ENCODE measurements at regions not wholly inside any gene's neighbourhood (a gene's known extent, or its start where the extent isn't known, plus 50 kb on each side); places are given as distances from the start of the nearest gene placed in this dataset.
"Not testable (repeated sequence)": the region's sequence is repeated elsewhere in the genome, so short reads cannot be mapped to it uniquely, and the experiment has no call there.

DNA sequence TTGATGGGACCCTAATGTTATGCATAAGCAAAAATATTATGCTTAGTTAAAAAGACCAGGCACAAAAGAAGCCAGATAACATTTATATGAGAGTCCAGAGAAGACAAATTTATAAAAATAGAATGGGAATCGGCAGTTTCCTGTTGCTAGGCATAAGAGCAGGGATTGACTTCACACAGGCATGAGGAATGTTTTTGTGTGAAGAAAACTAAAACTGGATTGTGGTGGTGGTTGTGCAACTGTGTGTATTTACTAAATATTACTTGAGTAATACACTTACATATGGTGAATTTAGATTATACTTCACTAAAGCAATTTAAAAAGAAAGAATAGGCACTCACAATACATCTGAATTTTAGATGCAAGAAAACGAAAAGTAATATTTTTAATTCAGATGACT is 108.3 kb downstream of the SLITRK1 start:
- Mint-ChIP-seq H3K27me3 (ENCODE audit: low read depth) (no peaks in the 10 kb centered on the region), H3K4me1 (ENCODE audit: low read depth) (no peaks in the 10 kb centered on the region), H3K27ac (no peak overlapping the region), H3K36me3 (ENCODE audit: low read depth) (no peaks in the 10 kb centered on the region), H3K4me3 (no peak overlapping the region), H3K9me3 (ENCODE audit: insufficient read depth) (no peaks in the 10 kb centered on the region)
- POLR2A ChIA-PET: no interaction called here
- DNase-seq: no peak
- ATAC-seq: no peak
- CTCF ChIA-PET: no interaction called here

DNA sequence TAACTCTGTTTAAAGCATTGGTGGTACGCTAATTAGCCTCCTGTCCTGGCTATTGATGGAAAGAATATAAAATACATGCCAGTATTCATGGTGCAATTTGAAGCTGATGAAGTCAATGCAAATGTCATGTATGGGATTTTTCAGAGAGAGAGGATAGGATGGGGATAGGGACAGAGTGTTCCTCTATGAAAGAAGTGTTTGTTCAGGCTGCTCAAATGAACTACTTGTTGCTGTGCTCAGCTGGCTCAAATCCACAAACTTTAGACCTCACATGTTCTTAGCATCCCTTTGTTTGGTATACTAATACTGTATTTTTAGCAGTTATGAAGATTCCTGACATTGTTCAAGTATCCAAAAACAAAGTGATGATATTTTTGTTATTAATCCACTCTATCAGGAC is 116.5 kb downstream of the SLITRK1 start:
- DNase-seq (no peak), ATAC-seq (no peak)
- no peaks in the 10 kb centered on the region for H3K27me3 Mint-ChIP-seq (ENCODE audit: low read depth)
- POLR2A ChIA-PET: no interaction called here
- no peaks in the 10 kb centered on the region for H3K36me3 Mint-ChIP-seq (ENCODE audit: low read depth)
- H3K4me3 Mint-ChIP-seq: no peak overlapping the region
- H3K4me1 Mint-ChIP-seq (ENCODE audit: low read depth): no peaks in the 10 kb centered on the region
- H3K27ac Mint-ChIP-seq: no peak overlapping the region
- H3K9me3 Mint-ChIP-seq (ENCODE audit: insufficient read depth): no peaks in the 10 kb centered on the region
- CTCF ChIA-PET: no interaction called here

DNA sequence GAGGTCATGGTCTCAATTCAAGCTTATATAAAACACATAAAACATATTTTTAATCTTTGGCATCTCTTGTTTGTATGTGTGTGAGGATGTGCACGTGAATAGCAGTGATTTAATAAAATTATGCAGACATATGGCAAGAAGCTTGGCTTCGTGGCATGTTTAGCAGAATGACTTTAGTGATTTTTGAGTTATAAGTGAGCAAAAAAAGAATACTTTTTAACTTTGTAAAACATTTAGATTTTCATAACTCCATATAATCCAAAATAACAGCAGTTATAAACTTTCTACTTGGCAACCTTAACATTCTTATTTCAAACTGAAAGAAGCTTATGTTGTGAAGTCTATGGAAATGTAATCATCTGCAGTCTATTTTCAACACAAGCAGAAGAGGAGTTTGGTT is 120.6 kb downstream of the SLITRK1 start:
- H3K4me1 Mint-ChIP-seq (ENCODE audit: low read depth): no peaks in the 10 kb centered on the region
- no peak for DNase-seq
- peaks cover 12% of the 10 kb centered on the region for H3K9me3 Mint-ChIP-seq (ENCODE audit: insufficient read depth)
- ChIA-PET POLR2A (no interaction called here), CTCF (no interaction called here)
- no peaks in the 10 kb centered on the region for H3K36me3 Mint-ChIP-seq (ENCODE audit: low read depth)
- H3K27ac Mint-ChIP-seq: no peak overlapping the region
- no peak for ATAC-seq
- no peaks in the 10 kb centered on the region for H3K27me3 Mint-ChIP-seq (ENCODE audit: low read depth)
- no peak overlapping the region for H3K4me3 Mint-ChIP-seq

DNA sequence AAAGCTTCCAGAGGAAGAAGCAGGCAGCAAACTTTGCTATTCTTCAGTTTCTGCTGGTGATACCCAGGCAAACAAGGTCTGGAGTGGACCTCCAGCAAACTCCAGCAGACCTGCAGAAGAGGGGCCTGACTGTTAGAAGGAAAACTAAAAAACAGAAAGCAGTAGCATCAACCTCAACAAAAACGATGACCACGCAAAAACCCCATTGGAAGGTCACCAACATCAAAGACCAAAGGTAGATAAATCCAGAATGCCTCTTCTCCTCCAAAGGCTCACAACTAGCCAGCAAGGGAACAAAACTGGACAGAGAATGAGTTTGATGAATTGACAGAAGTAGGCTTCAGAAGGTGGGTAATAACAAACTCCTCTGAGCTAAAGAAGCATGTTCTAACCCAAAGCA is 127.1 kb downstream of the SLITRK1 start:
- H3K36me3 Mint-ChIP-seq (ENCODE audit: low read depth); CTCF ChIA-PET; POLR2A ChIA-PET; H3K4me3 Mint-ChIP-seq; DNase-seq; H3K4me1 Mint-ChIP-seq (ENCODE audit: low read depth); H3K27ac Mint-ChIP-seq; ATAC-seq; H3K27me3 Mint-ChIP-seq (ENCODE audit: low read depth): not testable (repeated sequence)
- H3K9me3 Mint-ChIP-seq (ENCODE audit: insufficient read depth): peaks cover 20% of the 10 kb centered on the region

DNA sequence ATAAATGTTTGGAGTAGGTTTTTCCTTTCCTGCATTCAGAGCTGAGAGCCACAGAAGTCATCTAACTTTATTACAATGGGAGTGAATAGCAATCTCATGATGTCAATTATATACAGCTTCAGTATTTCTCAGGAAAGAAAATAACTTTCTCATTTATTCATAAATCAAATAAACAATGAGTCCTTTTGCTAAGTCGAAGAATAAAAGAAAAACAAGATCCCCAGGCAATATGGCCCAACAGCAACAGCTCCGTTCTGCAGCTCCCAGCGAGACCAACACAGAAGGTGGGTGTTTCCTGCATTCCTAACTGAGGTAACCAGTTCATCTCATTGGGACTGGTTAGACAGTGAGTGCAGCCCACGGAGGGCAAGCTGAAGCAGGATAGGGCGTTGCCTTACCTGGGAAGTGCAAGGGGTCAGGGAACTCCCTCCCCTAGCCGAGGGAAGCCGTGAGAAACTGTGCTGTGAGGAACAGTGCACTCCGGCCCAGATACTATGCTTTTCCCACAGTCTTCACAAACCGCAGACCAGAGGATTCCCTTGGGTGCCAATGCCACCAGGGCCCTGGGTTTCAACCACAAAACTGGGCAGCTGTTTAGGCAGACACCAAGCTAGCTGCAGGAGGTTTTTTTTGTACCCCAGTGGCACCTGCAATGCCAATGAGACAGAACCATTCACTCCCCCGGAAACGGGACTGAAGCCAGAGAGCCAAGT is 128.2 kb downstream of the SLITRK1 start:
- Mint-ChIP-seq H3K4me1 (ENCODE audit: low read depth) (no peaks in the 10 kb centered on the region), H3K9me3 (ENCODE audit: insufficient read depth) (peaks cover 17% of the 10 kb centered on the region), H3K27me3 (ENCODE audit: low read depth) (no peaks in the 10 kb centered on the region), H3K36me3 (ENCODE audit: low read depth) (no peaks in the 10 kb centered on the region), H3K4me3 (no peak overlapping the region), H3K27ac (no peak overlapping the region)
- ChIA-PET POLR2A (no interaction called here), CTCF (no interaction called here)
- DNase-seq (no peak), ATAC-seq (no peak)

DNA sequence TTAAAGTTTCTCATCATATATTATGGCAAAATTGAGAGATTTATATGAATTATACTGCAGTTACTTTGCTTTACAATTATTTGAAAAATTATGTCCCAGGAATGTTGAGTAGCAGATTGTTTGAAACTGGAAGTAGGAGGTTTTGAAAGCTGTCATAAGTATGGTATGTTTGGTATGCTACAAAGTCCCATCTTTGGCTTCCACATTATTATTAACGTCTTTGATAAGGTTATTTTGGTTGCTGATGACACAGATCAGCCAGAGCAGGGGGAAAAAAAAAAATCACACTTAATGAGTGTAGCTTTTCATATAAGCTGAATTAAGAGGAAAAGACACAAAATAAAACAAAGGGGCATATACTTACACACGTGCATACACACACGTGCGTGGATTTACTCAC is 130.1 kb downstream of the SLITRK1 start:
- no peaks in the 10 kb centered on the region for H3K27me3 Mint-ChIP-seq (ENCODE audit: low read depth)
- no peak overlapping the region for H3K27ac Mint-ChIP-seq
- peaks cover 11% of the 10 kb centered on the region for H3K9me3 Mint-ChIP-seq (ENCODE audit: insufficient read depth)
- no peak overlapping the region for H3K4me3 Mint-ChIP-seq
- DNase-seq: no peak
- no peak for ATAC-seq
- no peaks in the 10 kb centered on the region for H3K36me3 Mint-ChIP-seq (ENCODE audit: low read depth)
- POLR2A ChIA-PET: no interaction called here
- CTCF ChIA-PET: no interaction called here
- H3K4me1 Mint-ChIP-seq (ENCODE audit: low read depth): no peaks in the 10 kb centered on the region

DNA sequence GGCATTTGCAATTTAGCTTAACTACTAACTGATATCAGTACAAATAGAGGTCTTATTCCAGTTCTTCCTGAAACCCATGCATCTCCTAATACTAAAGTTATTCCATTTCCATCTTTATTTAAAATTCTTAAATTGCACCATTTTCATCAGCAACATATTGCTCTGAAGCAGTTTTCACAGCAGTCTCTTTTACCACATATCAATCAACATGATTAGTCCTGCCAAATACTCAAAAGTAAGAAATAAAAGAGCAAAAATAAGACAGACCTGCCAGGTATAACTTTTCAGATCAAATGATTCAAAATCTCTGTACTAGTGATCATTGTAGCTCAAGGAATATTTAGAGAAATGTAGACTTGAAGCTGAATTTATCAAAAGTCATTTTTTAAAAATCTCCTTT is 141.7 kb downstream of the SLITRK1 start:
- H3K4me3 Mint-ChIP-seq: no peak overlapping the region
- DNase-seq: no peak
- POLR2A ChIA-PET: no interaction called here
- no peaks in the 10 kb centered on the region for H3K4me1 Mint-ChIP-seq (ENCODE audit: low read depth)
- no peak for ATAC-seq
- H3K36me3 Mint-ChIP-seq (ENCODE audit: low read depth): no peaks in the 10 kb centered on the region
- CTCF ChIA-PET: no interaction called here
- H3K9me3 Mint-ChIP-seq (ENCODE audit: insufficient read depth): no peaks in the 10 kb centered on the region
- no peak overlapping the region for H3K27ac Mint-ChIP-seq
- no peaks in the 10 kb centered on the region for H3K27me3 Mint-ChIP-seq (ENCODE audit: low read depth)

DNA sequence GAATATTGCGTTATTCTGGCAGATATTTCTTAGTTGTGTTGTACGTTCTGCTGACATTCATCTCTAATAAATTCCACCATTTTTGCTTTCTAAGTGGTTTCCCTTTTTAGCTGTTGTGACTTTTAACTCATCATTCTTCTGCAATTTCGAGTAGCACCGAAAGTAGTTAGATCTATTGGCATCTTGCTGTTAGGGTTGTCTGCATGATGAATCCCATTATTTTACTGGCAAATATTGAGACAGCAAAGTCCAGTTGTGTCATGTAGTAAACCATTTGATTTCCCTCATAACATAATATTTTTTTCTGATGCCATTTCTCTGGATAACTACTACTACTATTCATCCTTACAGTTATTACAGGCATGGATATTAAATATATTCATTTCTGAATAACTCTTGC is 143.9 kb downstream of the SLITRK1 start:
- no peaks in the 10 kb centered on the region for H3K27me3 Mint-ChIP-seq (ENCODE audit: low read depth)
- ChIA-PET POLR2A (no interaction called here), CTCF (no interaction called here)
- H3K9me3 Mint-ChIP-seq (ENCODE audit: insufficient read depth): no peaks in the 10 kb centered on the region
- no peak for DNase-seq
- H3K4me3 Mint-ChIP-seq: no peak overlapping the region
- H3K4me1 Mint-ChIP-seq (ENCODE audit: low read depth): no peaks in the 10 kb centered on the region
- no peak overlapping the region for H3K27ac Mint-ChIP-seq
- ATAC-seq: no peak
- H3K36me3 Mint-ChIP-seq (ENCODE audit: low read depth): no peaks in the 10 kb centered on the region

DNA sequence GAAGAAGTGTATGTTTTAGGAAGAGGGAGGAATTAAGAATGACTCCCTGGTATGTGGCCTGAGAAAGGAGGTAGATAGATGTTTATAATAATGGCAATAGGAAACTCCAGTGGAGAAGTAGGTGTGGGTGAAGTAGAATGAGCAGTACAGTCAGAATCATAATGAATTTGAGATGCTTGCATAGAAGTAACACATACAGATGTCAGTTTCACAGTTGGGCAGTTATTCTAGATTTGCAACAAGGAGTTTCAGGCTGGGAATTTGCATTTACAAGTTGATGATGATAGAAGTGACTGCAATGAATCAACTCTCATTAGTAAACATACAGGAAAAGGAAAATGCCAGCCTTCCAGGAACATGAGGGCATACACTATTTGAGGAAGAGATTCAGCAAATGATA is 149.0 kb downstream of the SLITRK1 start:
- no peaks in the 10 kb centered on the region for H3K9me3 Mint-ChIP-seq (ENCODE audit: insufficient read depth)
- ATAC-seq: no peak

DNA sequence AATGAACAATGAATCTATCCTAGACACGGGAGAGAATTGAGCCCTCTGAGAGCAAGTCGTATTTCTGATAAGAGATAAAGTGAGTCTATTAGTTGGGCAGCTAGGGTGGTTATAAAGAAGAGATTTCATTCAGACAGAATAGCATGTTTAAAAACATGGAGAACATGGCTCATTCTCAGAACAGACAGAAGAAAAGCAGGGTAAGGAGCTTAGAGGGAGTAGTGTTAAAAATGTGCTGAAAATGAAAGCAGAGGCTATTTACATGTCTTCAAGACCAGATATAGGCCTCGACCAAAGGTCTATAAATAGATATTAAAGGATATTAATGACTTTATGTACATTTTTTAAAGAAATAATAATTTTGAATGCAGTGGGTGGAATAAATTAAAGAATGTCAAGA is 149.5 kb downstream of the SLITRK1 start:
- Mint-ChIP-seq H3K4me3 (no peak overlapping the region), H3K27me3 (ENCODE audit: low read depth) (no peaks in the 10 kb centered on the region), H3K27ac (no peak overlapping the region), H3K9me3 (ENCODE audit: insufficient read depth) (no peaks in the 10 kb centered on the region), H3K4me1 (ENCODE audit: low read depth) (no peaks in the 10 kb centered on the region), H3K36me3 (ENCODE audit: low read depth) (no peaks in the 10 kb centered on the region)
- DNase-seq: no peak
- CTCF ChIA-PET: no interaction called here
- POLR2A ChIA-PET: no interaction called here
- ATAC-seq: no peak

More for the DNA sequence above, 149.0 kb downstream of the SLITRK1 start:
- Mint-ChIP-seq H3K4me3 (no peak overlapping the region), H3K36me3 (ENCODE audit: low read depth) (no peaks in the 10 kb centered on the region), H3K4me1 (ENCODE audit: low read depth) (no peaks in the 10 kb centered on the region), H3K27me3 (ENCODE audit: low read depth) (no peaks in the 10 kb centered on the region), H3K27ac (no peak overlapping the region)
- ChIA-PET CTCF (no interaction called here), POLR2A (no interaction called here)
- DNase-seq: no peak

DNA sequence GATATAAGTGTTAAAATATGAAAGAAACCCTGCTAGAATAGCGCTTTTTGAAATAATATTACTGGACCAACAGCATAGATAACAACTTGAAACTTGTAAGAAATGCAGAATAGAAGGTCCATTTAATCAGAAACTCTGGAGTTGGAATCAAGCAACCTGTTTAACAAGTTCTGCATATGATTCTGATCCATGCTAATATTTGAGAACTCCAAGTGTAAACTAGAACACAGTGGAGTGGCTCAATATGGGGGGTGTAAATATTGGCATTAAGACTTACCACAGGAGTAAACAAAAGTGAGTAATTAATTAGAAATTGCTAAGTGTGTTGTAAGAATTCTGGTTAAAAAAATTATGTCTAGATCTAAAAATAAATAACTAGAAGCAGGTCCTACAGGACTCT is 151.2 kb downstream of the SLITRK1 start:
- Mint-ChIP-seq H3K4me3 (no peak overlapping the region), H3K9me3 (ENCODE audit: insufficient read depth) (no peaks in the 10 kb centered on the region), H3K27ac (no peak overlapping the region), H3K4me1 (ENCODE audit: low read depth) (no peaks in the 10 kb centered on the region), H3K36me3 (ENCODE audit: low read depth) (no peaks in the 10 kb centered on the region), H3K27me3 (ENCODE audit: low read depth) (no peaks in the 10 kb centered on the region)
- ChIA-PET POLR2A (no interaction called here), CTCF (no interaction called here)
- ATAC-seq (no peak), DNase-seq (no peak)

DNA sequence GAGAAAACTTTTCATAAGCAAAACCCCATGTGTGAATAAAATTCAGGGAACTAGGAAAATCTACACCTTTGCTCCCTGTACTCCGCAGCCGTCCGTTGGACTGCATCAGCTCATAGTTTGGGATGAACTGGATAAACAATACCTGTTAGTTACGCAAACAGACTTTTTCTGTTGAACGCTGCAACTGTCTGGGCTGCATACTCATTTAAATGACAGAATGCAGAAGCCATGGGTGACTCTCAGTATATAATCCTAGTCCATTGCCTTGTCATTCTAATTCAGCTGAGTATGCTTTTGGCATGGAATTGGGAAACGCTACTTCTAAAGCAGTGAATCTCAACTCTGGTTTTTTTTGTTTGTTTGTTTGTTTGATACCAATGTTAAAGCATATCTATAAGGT is 151.6 kb downstream of the SLITRK1 start:
- H3K4me3 Mint-ChIP-seq: no peak overlapping the region
- POLR2A ChIA-PET: no interaction called here
- CTCF ChIA-PET: no interaction called here

DNA sequence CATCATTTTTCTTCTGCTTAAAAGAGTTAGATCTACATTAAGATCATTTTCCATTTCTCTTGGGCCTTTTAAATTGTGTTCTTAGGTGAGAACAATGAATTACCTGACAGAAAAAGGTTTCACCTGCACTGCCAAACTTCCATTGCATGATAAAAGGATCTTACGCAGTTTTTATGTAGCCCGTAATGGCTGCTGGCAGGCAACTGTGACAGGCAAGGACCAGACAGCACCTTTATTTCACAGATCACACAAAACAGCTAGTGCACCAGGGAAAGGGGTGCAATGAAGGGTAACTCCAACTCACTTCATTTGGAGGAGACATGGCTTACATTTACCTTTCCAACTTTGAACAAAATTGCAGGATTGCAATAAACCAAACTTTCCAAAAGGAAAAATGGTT is 159.8 kb downstream of the SLITRK1 start:
- POLR2A ChIA-PET: no interaction called here
- Mint-ChIP-seq H3K36me3 (ENCODE audit: low read depth) (no peaks in the 10 kb centered on the region), H3K9me3 (ENCODE audit: insufficient read depth) (no peaks in the 10 kb centered on the region), H3K27me3 (ENCODE audit: low read depth) (no peaks in the 10 kb centered on the region), H3K4me3 (no peak overlapping the region), H3K27ac (no peak overlapping the region), H3K4me1 (ENCODE audit: low read depth) (no peaks in the 10 kb centered on the region)
- no peak for ATAC-seq
- DNase-seq: no peak
- CTCF ChIA-PET: no interaction called here

More for the DNA sequence above, 151.6 kb downstream of the SLITRK1 start:
- H3K4me1 Mint-ChIP-seq (ENCODE audit: low read depth): no peaks in the 10 kb centered on the region
- DNase-seq (no peak), ATAC-seq (no peak)
- H3K36me3 Mint-ChIP-seq (ENCODE audit: low read depth): no peaks in the 10 kb centered on the region
- H3K27ac Mint-ChIP-seq: no peak overlapping the region
- H3K9me3 Mint-ChIP-seq (ENCODE audit: insufficient read depth): no peaks in the 10 kb centered on the region
- no peaks in the 10 kb centered on the region for H3K27me3 Mint-ChIP-seq (ENCODE audit: low read depth)
